GM23248 (cell line): ENCODE measurements at regions not wholly inside any gene's neighbourhood (a gene's known extent, or its start where the extent isn't known, plus 50 kb on each side); places are given as distances from the start of the nearest gene placed in this dataset.

Experiments
- EZH2 ChIP-seq: fragments of 200-600 bp; sonication (generic); IDR thresholded peaks from 2 replicates; pipeline ENCODE4 v1.6.1; 2018; ENCODE audit warnings: antibody characterized with exemption, mild to moderate bottlenecking; ENCODE audit not compliant: insufficient read depth, poor library complexity, severe bottlenecking
- EZH2phosphoT487 ChIP-seq: fragments of 200-600 bp; sonication (generic); IDR thresholded peaks from 2 replicates; pipeline ENCODE4 v1.6.1; 2018; ENCODE audit warnings: antibody characterized with exemption, moderate library complexity, mild to moderate bottlenecking, low read depth; ENCODE audit not compliant: insufficient read depth

DNA sequence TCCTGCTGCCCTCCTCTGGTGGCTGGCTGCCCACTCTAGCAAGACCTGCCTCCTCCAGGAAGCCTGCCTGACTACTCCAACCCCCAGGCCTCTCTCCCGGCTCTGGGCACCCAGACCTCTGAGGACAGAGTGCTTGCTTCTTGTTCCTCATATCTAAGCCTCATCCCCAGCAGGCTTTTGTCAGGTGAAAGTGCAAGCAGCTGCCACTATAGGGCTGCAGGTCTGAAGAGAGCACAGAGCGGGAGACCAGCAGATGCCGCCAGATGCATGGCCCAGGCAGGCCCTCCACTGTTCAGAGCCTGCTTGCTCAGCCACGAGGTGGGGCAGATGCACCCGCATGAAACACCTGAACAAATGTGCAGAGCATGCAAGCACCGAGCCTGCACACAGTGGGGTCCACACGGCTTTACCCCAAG is 73.0 kb downstream of the SERPINA3 start:
- no peak for TF ChIP-seq EZH2
- TF ChIP-seq EZH2phosphoT487, result no peak
